ENCODE measurements at regions not wholly inside any gene's neighbourhood (a gene's known extent, or its start where the extent isn't known, plus 50 kb on each side); places are given as distances from the start of the nearest gene placed in this dataset.

- TF ChIP-seq CTCF (conservative IDR thresholded peaks at IDR 0.05; ENCODE audit: low read length) = no peak
- TF ChIP-seq EZH2phosphoT487 (IDR thresholded peaks at IDR 0.05; ENCODE audit: borderline replicate concordance, low read depth, low read length) = no peak
These were observed 1183.0 kb downstream of the TECRL start for GRCh38 chr4:63226229-63226628.

Measured in OCI-LY7 (cell line).